Panc1 (cell line): ENCODE measurements at regions not wholly inside any gene's neighbourhood (a gene's known extent, or its start where the extent isn't known, plus 50 kb on each side); places are given as distances from the start of the nearest gene placed in this dataset.

Source experiments
- ATAC-seq: fragments of 200-7000 bp; cut with Tn5 transposase; 2 replicates; pipeline ENCODE4 v1.9.1; 2020; ENCODE audit warnings: mild to moderate bottlenecking, moderate library complexity
- BruUV-seq: library from RNA; stranded (reverse); fragments of 400-500 nt; replicated peaks from 2 replicates; lab custom pipeline; 2021; lab: Mats Ljungman, UMichigan
- CTCF ChIA-PET: fragments of 300-600 bp; sonication (Branson Sonifier 250); formaldehyde crosslinking; loops from one replicate; lab custom pipeline; 2022; ENCODE audit warnings: antibody characterized with exemption; lab: Charles Lee
- POLR2A ChIA-PET: fragments of 300-600 bp; sonication (Branson Sonifier 250); formaldehyde crosslinking; loops from one replicate; lab custom pipeline; 2022; ENCODE audit warnings: antibody characterized with exemption; lab: Charles Lee
- DNase-seq: peaks from one replicate; pipeline ENCODE4 v3.0.0-alpha.2; 2010; ENCODE audit warnings: low read depth, low spot score
- H3K27ac ChIP-seq: 2 replicates; pipeline ENCODE4 v1.5.1; 2011; ENCODE audit warnings: mild to moderate bottlenecking, low read length, inconsistent platforms
- H3K27me3 ChIP-seq: fragments of 200-500 bp; sonication (Bioruptor generic); 2 replicates; pipeline ENCODE4 v1.6.0; 2014; ENCODE audit warnings: low read length, inconsistent platforms; ENCODE audit not compliant: control insufficient read depth, insufficient read depth
- H3K36me3 ChIP-seq: fragments of 200-500 bp; sonication (Bioruptor generic); 2 replicates; pipeline ENCODE4 v1.5.1; 2014; ENCODE audit warnings: inconsistent platforms, mild to moderate bottlenecking, low read length, moderate library complexity; ENCODE audit not compliant: control insufficient read depth, insufficient read depth
- H3K4me1 ChIP-seq: 2 replicates; pipeline ENCODE4 v1.5.1; 2011; ENCODE audit warnings: inconsistent platforms, mild to moderate bottlenecking, low read length, moderate library complexity; ENCODE audit not compliant: control insufficient read depth, insufficient read depth
- H3K4me3 ChIP-seq, 2 experiments: 2 replicates each; pipeline ENCODE4 v1.5.1; 2011 to 2012; ENCODE audit warnings: low read depth in 2 of 2, low read length in 2 of 2, mild to moderate bottlenecking in 2 of 2, inconsistent platforms in 1 of 2, moderate library complexity in 1 of 2
- H3K9me3 ChIP-seq: fragments of 200-500 bp; sonication (Bioruptor generic); 2 replicates; pipeline ENCODE4 v1.5.1; 2014; ENCODE audit warnings: low read depth, mild to moderate bottlenecking, inconsistent platforms, low read length, moderate library complexity; ENCODE audit not compliant: control insufficient read depth, insufficient read depth
- POLR2AphosphoS5 ChIP-seq: IDR thresholded peaks from 2 replicates; pipeline ENCODE4 v1.6.1; 2012; ENCODE audit warnings: mild to moderate bottlenecking, low read depth, low read length, moderate library complexity
- SIN3A ChIP-seq: IDR thresholded peaks from 2 replicates; pipeline ENCODE4 v1.6.1; 2012; ENCODE audit warnings: low read depth, mild to moderate bottlenecking, low read length, moderate library complexity, borderline replicate concordance; ENCODE audit not compliant: insufficient read depth
- TCF7L2 ChIP-seq: IDR thresholded peaks from 2 replicates; pipeline ENCODE4 v1.6.1; 2011; ENCODE audit warnings: mild to moderate bottlenecking, low read depth, low read length, inconsistent platforms
- in situ Hi-C: cut with HindIII; loops from 2 replicates; pipeline ENCODE4 v1.10.0; 2016; ENCODE audit warnings: low sequenced_read_pairs, low pct_unique_long_range_greater_than_20kb
- intact Hi-C: fragments of 100-400 bp; cut with micrococcal nuclease; formaldehyde crosslinking; loops from one replicate; pipeline ENCODE4 v1.10.0; 2022; ENCODE audit not compliant: unreplicated experiment
- TF ChIP-seq, protein P1 (sequence below): fragments of 450-650 bp; IDR thresholded peaks from 2 replicates; pipeline ENCODE4 v1.5.1; 2017; ENCODE audit warnings: mild to moderate bottlenecking
- TF ChIP-seq, protein P2 (sequence below), 2 experiments: IDR thresholded peaks; 2 replicates each; pipeline ENCODE4 v1.6.1; 2011 to 2012; ENCODE audit warnings: low read depth in 2 of 2, control low read depth in 1 of 2, low read length in 1 of 2, mild to moderate bottlenecking in 1 of 2, moderate library complexity in 1 of 2; ENCODE audit not compliant: insufficient read depth in 1 of 2

DNA sequence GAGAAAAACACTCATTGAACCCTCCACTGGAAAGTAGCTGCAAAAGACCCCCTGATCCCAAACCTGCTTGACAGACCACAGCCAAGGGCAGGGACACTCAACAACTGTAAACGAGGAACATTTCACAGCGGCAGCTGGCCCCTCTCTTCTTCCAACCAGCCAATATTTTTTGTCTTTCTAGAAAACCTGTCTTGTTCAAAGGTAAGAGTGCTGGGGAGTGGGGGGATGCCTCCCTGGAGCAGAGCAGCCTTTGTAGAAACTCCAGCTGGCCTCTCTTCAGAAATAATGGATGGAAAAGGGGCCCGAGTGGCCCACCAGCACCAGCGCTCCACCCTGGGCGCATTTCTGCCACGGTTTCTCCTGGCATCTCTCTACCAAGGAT is 384.0 kb downstream of the RRAGC start:
- H3K4me1 ChIP-seq, result no peaks in the 10 kb centered on the region
- POLR2A ChIA-PET, result no interaction called here
- intact Hi-C loops (no loop called here), in situ Hi-C loops (no loop called here)
- H3K4me3 ChIP-seq, result no peak overlapping the region
- no TSS peak for BruUV-seq
- no peaks in the 10 kb centered on the region for H3K36me3 ChIP-seq
- CTCF ChIA-PET, result no interaction called here
- TF ChIP-seq TCF7L2, result no peak
- no peak for TF ChIP-seq POLR2AphosphoS5
- TF ChIP-seq, protein P1, sequence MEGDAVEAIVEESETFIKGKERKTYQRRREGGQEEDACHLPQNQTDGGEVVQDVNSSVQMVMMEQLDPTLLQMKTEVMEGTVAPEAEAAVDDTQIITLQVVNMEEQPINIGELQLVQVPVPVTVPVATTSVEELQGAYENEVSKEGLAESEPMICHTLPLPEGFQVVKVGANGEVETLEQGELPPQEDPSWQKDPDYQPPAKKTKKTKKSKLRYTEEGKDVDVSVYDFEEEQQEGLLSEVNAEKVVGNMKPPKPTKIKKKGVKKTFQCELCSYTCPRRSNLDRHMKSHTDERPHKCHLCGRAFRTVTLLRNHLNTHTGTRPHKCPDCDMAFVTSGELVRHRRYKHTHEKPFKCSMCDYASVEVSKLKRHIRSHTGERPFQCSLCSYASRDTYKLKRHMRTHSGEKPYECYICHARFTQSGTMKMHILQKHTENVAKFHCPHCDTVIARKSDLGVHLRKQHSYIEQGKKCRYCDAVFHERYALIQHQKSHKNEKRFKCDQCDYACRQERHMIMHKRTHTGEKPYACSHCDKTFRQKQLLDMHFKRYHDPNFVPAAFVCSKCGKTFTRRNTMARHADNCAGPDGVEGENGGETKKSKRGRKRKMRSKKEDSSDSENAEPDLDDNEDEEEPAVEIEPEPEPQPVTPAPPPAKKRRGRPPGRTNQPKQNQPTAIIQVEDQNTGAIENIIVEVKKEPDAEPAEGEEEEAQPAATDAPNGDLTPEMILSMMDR, result no peak
- TF ChIP-seq, protein P2, sequence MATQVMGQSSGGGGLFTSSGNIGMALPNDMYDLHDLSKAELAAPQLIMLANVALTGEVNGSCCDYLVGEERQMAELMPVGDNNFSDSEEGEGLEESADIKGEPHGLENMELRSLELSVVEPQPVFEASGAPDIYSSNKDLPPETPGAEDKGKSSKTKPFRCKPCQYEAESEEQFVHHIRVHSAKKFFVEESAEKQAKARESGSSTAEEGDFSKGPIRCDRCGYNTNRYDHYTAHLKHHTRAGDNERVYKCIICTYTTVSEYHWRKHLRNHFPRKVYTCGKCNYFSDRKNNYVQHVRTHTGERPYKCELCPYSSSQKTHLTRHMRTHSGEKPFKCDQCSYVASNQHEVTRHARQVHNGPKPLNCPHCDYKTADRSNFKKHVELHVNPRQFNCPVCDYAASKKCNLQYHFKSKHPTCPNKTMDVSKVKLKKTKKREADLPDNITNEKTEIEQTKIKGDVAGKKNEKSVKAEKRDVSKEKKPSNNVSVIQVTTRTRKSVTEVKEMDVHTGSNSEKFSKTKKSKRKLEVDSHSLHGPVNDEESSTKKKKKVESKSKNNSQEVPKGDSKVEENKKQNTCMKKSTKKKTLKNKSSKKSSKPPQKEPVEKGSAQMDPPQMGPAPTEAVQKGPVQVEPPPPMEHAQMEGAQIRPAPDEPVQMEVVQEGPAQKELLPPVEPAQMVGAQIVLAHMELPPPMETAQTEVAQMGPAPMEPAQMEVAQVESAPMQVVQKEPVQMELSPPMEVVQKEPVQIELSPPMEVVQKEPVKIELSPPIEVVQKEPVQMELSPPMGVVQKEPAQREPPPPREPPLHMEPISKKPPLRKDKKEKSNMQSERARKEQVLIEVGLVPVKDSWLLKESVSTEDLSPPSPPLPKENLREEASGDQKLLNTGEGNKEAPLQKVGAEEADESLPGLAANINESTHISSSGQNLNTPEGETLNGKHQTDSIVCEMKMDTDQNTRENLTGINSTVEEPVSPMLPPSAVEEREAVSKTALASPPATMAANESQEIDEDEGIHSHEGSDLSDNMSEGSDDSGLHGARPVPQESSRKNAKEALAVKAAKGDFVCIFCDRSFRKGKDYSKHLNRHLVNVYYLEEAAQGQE (IDR thresholded peaks at IDR 0.05; ENCODE audit: insufficient read depth in 1 of 2, low read depth in 2 of 2, low read length in 1 of 2), result no peak
- TF ChIP-seq SIN3A, result no peak
- H3K27me3 ChIP-seq, result peaks cover 8% of the 10 kb centered on the region
- ATAC-seq, result no peak
- H3K27ac ChIP-seq, result no peak overlapping the region
- H3K9me3 ChIP-seq, result no peaks in the 10 kb centered on the region
- no peak for DNase-seq

DNA sequence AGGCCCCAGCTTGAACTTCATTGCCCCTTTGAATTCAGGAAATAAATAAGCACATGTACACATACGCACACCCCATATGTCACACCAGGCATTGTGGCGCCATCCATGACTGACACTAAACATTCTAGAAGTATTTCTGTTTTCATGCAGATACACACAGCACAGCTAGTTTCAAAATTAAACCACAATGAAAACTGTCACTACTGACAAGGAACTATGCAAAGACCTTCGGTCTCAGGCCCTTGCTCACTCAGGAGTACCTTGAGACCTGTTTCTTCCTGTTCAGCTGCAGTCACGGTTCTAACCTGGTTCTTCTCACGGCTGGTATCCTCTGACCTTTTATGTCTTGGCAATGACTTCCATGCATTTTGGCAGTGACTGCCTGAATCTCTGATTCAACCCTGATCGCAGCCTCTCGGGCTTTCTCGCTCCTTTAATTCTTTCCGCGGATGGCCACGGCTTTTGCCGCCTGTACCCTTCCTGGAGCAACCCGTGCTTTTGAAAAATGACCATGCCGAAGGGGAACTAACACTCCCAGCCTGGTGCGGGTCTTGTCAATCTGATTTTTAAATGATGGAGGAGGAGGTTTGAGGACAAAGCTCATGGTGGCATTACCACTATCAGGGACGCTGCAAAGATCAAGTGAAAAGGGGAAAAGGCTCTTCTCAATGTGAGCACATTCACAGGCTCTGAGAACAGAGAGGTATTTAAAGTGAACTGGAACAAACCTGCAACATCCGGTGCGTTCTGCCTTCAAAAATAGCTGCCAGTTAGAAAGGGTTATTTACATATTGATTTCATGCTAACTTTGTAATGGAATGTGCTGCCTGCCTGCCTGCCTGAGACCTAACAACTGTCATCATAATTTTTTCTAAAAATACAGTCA is 384.6 kb downstream of the RRAGC start:
- DNase-seq (no peak), ATAC-seq (no peak)
- no peak overlapping the region for H3K4me3 ChIP-seq
- H3K36me3 ChIP-seq, result no peaks in the 10 kb centered on the region
- TF ChIP-seq POLR2AphosphoS5, result no peak
- TF ChIP-seq TCF7L2, result no peak
- TF ChIP-seq, protein P2 (IDR thresholded peaks at IDR 0.05; ENCODE audit: insufficient read depth in 1 of 2, low read depth in 2 of 2, low read length in 1 of 2), result no peak
- TF ChIP-seq SIN3A, result no peak
- TF ChIP-seq, protein P1, result no peak
- POLR2A ChIA-PET, result no interaction called here
- no peak overlapping the region for H3K27ac ChIP-seq
- H3K9me3 ChIP-seq, result no peaks in the 10 kb centered on the region
- no peaks in the 10 kb centered on the region for H3K4me1 ChIP-seq
- H3K27me3 ChIP-seq, result peaks cover 8% of the 10 kb centered on the region
- intact Hi-C loops (no loop called here), in situ Hi-C loops (no loop called here)
- CTCF ChIA-PET, result no interaction called here
- BruUV-seq, result no TSS peak
